Right lobe of liver (tissue), 4 donors: ENCODE measurements at regions not wholly inside any gene's neighbourhood (a gene's known extent, or its start where the extent isn't known, plus 50 kb on each side); places are given as distances from the start of the nearest gene placed in this dataset.

ENCODE experiments used
- CTCF ChIP-seq, 4 donors: fragments of 200-600 bp in 3 of 4; fragments of 450-650 bp in 1 of 4; IDR thresholded peaks; one replicate each; pipeline versions ENCODE4 v1.5.1 to v1.8.0; 2016 to 2022; ENCODE audit warnings: antibody characterized with exemption in 4 of 4, mild to moderate bottlenecking in 2 of 4
- POLR2A ChIP-seq: fragments of 450-650 bp; IDR thresholded peaks from one replicate; pipeline ENCODE4 v1.6.1; 2017; ENCODE audit warnings: antibody characterized with exemption, mild to moderate bottlenecking
- donor health status: DM: no; HTN: no; CAD: no.
- donor health status: DM: no; HTN: no; CAD: no.
- donor health status: DM: no; HTN: yes; CAD: no.

GRCh38 chr16:50942143-50942542 lies 200.3 kb downstream of the CYLD start:
- TF ChIP-seq CTCF (IDR thresholded peaks at IDR 0.05) (no peak), POLR2A (no peak)
